NT2/D1 (cell line): ENCODE measurements at regions not wholly inside any gene's neighbourhood (a gene's known extent, or its start where the extent isn't known, plus 50 kb on each side); places are given as distances from the start of the nearest gene placed in this dataset.

Source experiments
- SUZ12 ChIP-seq: IDR thresholded peaks from 2 replicates; pipeline ENCODE4 v1.6.1; 2011; ENCODE audit not compliant: insufficient read length, insufficient read depth; ENCODE audit errors: extremely low read depth
- YY1 ChIP-seq: IDR thresholded peaks from 2 replicates; pipeline ENCODE4 v1.6.1; 2011; ENCODE audit not compliant: insufficient read length, insufficient read depth
- ZNF274 ChIP-seq: IDR thresholded peaks from 2 replicates; pipeline ENCODE4 v1.6.1; 2011; ENCODE audit warnings: mild to moderate bottlenecking, low read depth, low read length

DNA sequence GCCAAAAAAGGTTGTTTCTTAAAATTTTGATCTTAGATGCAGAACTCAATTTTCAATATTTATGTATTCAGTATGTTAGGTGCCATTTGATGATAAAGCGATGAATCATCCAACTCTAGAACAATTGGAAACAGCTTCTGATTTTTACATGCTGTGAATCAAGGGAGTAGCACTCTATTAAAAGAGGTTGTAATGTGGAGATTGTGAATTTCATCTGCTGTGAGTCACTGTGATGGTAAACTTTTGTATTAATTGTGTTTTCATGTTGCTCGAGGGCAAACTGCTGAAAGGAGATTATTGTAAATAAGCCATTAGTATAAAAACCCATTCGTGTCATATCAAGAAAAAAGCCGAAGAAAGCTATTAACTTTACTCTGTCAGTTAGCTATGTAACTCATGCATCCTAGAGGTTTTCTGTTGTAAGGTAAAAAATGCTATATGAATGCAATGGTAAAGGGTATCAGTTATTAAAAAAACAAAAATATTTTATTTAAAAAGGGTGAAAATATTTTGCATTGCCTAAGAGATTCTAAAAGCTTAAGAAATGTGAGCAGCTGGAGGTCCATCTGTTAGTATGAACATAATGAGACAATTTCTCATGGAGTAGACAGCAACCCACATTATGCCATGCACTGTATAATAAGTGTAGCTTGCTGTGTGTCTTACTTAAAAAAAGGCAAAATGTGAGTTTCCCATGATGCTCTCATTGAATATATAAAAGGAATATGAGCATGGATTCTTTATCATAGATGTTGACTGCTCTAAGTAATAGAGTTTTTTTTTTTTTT lies 511.0 kb upstream of the PCDH15 start:
- TF ChIP-seq YY1 (no peak), ZNF274 (no peak), SUZ12 (no peak)
